ENCODE measurements at regions not wholly inside any gene's neighbourhood (a gene's known extent, or its start where the extent isn't known, plus 50 kb on each side); places are given as distances from the start of the nearest gene placed in this dataset.

DNA sequence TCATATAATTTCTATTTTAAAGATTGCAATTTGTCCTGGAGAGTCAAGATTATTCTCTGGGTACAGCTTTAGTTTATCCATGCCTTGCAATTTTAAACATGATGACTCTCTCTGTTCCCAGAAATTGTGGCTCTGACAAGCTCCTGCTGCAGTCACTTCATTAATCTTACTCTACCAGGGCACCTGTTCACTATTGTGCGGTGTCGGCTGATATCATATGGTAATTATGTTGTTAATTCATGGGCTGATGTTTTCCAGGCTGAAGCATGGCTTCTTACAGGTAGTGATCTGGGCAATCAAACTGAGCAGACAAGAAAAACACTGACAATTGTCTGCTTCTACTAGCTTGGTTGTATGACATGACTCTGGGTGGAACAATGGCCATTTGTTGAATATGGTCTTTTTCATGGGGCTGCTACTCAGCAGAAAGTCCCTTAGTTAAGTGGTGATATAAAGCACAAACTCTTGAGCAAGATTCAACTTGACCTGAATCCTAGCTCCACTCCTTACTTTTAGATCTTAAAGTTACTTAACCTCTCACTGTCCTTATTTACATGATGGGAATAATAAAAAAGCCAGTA lies 230.7 kb downstream of the FAT3 start:
- no peaks in the 10 kb centered on the region for H3K36me3 ChIP-seq (ENCODE audit: control insufficient read depth, insufficient read depth, low read length)
- TF ChIP-seq, protein P1, sequence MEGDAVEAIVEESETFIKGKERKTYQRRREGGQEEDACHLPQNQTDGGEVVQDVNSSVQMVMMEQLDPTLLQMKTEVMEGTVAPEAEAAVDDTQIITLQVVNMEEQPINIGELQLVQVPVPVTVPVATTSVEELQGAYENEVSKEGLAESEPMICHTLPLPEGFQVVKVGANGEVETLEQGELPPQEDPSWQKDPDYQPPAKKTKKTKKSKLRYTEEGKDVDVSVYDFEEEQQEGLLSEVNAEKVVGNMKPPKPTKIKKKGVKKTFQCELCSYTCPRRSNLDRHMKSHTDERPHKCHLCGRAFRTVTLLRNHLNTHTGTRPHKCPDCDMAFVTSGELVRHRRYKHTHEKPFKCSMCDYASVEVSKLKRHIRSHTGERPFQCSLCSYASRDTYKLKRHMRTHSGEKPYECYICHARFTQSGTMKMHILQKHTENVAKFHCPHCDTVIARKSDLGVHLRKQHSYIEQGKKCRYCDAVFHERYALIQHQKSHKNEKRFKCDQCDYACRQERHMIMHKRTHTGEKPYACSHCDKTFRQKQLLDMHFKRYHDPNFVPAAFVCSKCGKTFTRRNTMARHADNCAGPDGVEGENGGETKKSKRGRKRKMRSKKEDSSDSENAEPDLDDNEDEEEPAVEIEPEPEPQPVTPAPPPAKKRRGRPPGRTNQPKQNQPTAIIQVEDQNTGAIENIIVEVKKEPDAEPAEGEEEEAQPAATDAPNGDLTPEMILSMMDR (conservative IDR thresholded peaks at IDR 0.05 in 1 of 2, IDR thresholded peaks at IDR 0.05 in 1 of 2; ENCODE audit: low read depth in 1 of 2, low read length in 2 of 2) = no peak
- no peak for TF ChIP-seq EZH2 (IDR thresholded peaks at IDR 0.05; ENCODE audit: low read length, missing control alignments)
- no peak overlapping the region for H3K4me3 ChIP-seq (replicated peaks in 1 of 4; ENCODE audit: control extremely low read depth in 1 of 4, insufficient read depth in 1 of 4, low read depth in 3 of 4, low read length in 4 of 4)
- no peak overlapping the region for H3K4me2 ChIP-seq (ENCODE audit: extremely low read depth, insufficient read depth, low read length)
- H3K79me2 ChIP-seq (ENCODE audit: control insufficient read depth, insufficient read depth, low read length) = no peaks in the 10 kb centered on the region
- DNase-seq (ENCODE audit: low read depth in 2 of 2) = no peak
- H3K4me1 ChIP-seq (ENCODE audit: control insufficient read depth, extremely low read depth, insufficient read depth, low read length) = no peaks in the 10 kb centered on the region
- H3K27ac ChIP-seq (ENCODE audit: insufficient read depth, low read length) = no peak overlapping the region
- no peak overlapping the region for H3K9ac ChIP-seq (ENCODE audit: insufficient read depth, low read length)
- no peaks in the 10 kb centered on the region for H3K9me3 ChIP-seq (ENCODE audit: control insufficient read depth, insufficient read depth, low read depth, low read length)
- H2AFZ ChIP-seq (ENCODE audit: low read length) = no peak overlapping the region
- no peaks in the 10 kb centered on the region for H4K20me1 ChIP-seq (ENCODE audit: control insufficient read depth, extremely low read depth, insufficient read depth, low read length)
- H3K27me3 ChIP-seq (ENCODE audit: control insufficient read depth, insufficient read depth, low read length) = no peaks in the 10 kb centered on the region

DNA sequence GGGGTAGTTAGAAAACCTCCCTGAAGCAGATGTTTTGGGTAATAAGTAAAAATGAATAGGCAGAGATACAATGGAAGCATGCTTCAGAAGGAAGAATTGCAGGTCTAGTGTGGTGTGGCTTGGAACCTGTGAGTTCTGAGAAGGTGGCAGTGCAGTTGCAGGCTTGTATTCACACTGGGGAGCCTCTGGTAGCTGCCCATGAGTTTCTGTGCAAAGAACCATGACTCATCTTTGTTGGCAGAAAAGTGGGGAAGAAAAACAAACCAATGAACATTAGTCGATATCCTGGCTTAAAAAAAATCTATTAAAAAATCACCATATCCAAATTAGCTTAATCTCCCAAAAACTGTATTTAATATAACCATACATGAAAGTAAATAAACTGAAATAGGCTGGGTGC lies 232.6 kb downstream of the FAT3 start:
- H3K4me3 ChIP-seq (replicated peaks in 1 of 4; ENCODE audit: control extremely low read depth in 1 of 4, insufficient read depth in 1 of 4, low read depth in 3 of 4, low read length in 4 of 4) = no peak overlapping the region
- no peak overlapping the region for H3K4me2 ChIP-seq (ENCODE audit: extremely low read depth, insufficient read depth, low read length)
- no peaks in the 10 kb centered on the region for H3K27me3 ChIP-seq (ENCODE audit: control insufficient read depth, insufficient read depth, low read length)
- no peaks in the 10 kb centered on the region for H3K36me3 ChIP-seq (ENCODE audit: control insufficient read depth, insufficient read depth, low read length)
- no peaks in the 10 kb centered on the region for H4K20me1 ChIP-seq (ENCODE audit: control insufficient read depth, extremely low read depth, insufficient read depth, low read length)
- TF ChIP-seq, protein P1 (conservative IDR thresholded peaks at IDR 0.05 in 1 of 2, IDR thresholded peaks at IDR 0.05 in 1 of 2; ENCODE audit: low read depth in 1 of 2, low read length in 2 of 2) = no peak
- TF ChIP-seq EZH2 (IDR thresholded peaks at IDR 0.05; ENCODE audit: low read length, missing control alignments) = no peak
- H3K9ac ChIP-seq (ENCODE audit: insufficient read depth, low read length) = no peak overlapping the region
- no peaks in the 10 kb centered on the region for H3K9me3 ChIP-seq (ENCODE audit: control insufficient read depth, insufficient read depth, low read depth, low read length)
- peak; percentile 60 to 65 for DNase-seq (ENCODE audit: low read depth in 2 of 2)
- H3K79me2 ChIP-seq (ENCODE audit: control insufficient read depth, insufficient read depth, low read length) = no peaks in the 10 kb centered on the region
- no peaks in the 10 kb centered on the region for H3K4me1 ChIP-seq (ENCODE audit: control insufficient read depth, extremely low read depth, insufficient read depth, low read length)
- no peak overlapping the region for H3K27ac ChIP-seq (ENCODE audit: insufficient read depth, low read length)
- no peak overlapping the region for H2AFZ ChIP-seq (ENCODE audit: low read length)

DNA sequence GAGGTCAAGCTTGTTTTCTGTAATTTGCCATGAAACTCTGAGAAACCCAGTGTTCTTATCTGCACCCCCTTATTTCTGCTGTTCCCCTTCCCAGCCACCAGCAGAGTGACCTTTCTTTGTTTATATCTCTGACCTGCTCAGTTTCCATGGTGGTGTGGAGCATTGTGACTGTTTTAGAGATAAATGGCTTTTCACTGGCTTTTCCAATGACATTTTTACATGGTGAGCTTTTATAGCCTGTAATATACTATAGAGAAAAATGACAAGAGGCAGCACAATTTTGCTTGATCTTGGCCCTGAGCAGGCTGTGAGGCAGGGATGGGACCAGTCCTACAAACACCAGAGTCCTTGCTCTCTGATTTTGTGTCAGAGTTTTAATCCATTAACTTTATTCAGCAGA lies 233.9 kb downstream of the FAT3 start:
- no peak overlapping the region for H2AFZ ChIP-seq (ENCODE audit: low read length)
- H3K4me2 ChIP-seq (ENCODE audit: extremely low read depth, insufficient read depth, low read length) = no peak overlapping the region
- no peaks in the 10 kb centered on the region for H4K20me1 ChIP-seq (ENCODE audit: control insufficient read depth, extremely low read depth, insufficient read depth, low read length)
- no peak overlapping the region for H3K27ac ChIP-seq (ENCODE audit: insufficient read depth, low read length)
- H3K9ac ChIP-seq (ENCODE audit: insufficient read depth, low read length) = no peak overlapping the region
- no peaks in the 10 kb centered on the region for H3K27me3 ChIP-seq (ENCODE audit: control insufficient read depth, insufficient read depth, low read length)
- no peaks in the 10 kb centered on the region for H3K36me3 ChIP-seq (ENCODE audit: control insufficient read depth, insufficient read depth, low read length)
- TF ChIP-seq EZH2 (IDR thresholded peaks at IDR 0.05; ENCODE audit: low read length, missing control alignments) = no peak
- TF ChIP-seq, protein P1 (conservative IDR thresholded peaks at IDR 0.05 in 1 of 2, IDR thresholded peaks at IDR 0.05 in 1 of 2; ENCODE audit: low read depth in 1 of 2, low read length in 2 of 2) = no peak
- no peaks in the 10 kb centered on the region for H3K79me2 ChIP-seq (ENCODE audit: control insufficient read depth, insufficient read depth, low read length)
- H3K4me3 ChIP-seq (replicated peaks in 1 of 4; ENCODE audit: control extremely low read depth in 1 of 4, insufficient read depth in 1 of 4, low read depth in 3 of 4, low read length in 4 of 4) = no peak overlapping the region
- H3K4me1 ChIP-seq (ENCODE audit: control insufficient read depth, extremely low read depth, insufficient read depth, low read length) = no peaks in the 10 kb centered on the region
- no peaks in the 10 kb centered on the region for H3K9me3 ChIP-seq (ENCODE audit: control insufficient read depth, insufficient read depth, low read depth, low read length)
- no peak for DNase-seq (ENCODE audit: low read depth in 2 of 2)
